ENCODE measurements at regions not wholly inside any gene's neighbourhood (a gene's known extent, or its start where the extent isn't known, plus 50 kb on each side); places are given as distances from the start of the nearest gene placed in this dataset.

DNA sequence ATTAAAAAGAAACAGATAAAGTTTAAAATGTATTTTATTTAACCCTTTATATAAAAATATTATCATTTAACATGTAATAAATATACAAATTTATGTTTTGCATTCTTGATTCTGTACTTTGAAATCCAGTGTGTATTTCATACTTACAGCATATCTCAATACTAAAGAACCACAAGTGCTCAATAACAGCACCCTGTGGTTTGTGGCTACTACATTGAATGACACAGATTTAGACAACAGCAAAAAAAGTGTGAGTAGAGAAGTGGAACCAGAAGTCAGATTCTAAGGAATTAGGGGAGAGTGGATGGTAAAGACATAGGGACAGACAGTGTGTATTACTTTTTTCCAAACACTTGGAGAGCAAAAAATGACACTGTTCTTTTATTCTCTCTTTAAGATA, 524.5 kb downstream of the BMP2 start:
- Histone ChIP-seq H3F3A (ENCODE audit: insufficient read depth, low read length) (no peaks in the 10 kb centered on the region), H3K9ac (ENCODE audit: low read length) (no peak overlapping the region), H3K4me3 (ENCODE audit: low read length) (no peak overlapping the region), H3K9me2 (replicated peaks; ENCODE audit: insufficient read depth, low read length) (no peaks in the 10 kb centered on the region), H3K4me2 (ENCODE audit: low read depth, low read length) (no peak overlapping the region), H3K9me3 (replicated peaks; ENCODE audit: insufficient read depth, low read length) (no peaks in the 10 kb centered on the region), H3K4me1 (ENCODE audit: low read length) (no peaks in the 10 kb centered on the region), H4K20me1 (ENCODE audit: insufficient read depth, low read length) (no peaks in the 10 kb centered on the region), H3K27ac (ENCODE audit: low read length) (no peak overlapping the region), H3K79me2 (ENCODE audit: low read length) (no peaks in the 10 kb centered on the region), H3K27me3 (replicated peaks; ENCODE audit: insufficient read depth, low read length) (no peaks in the 10 kb centered on the region), H2AFZ (ENCODE audit: low read length) (no peak overlapping the region), H3K36me3 (replicated peaks; ENCODE audit: insufficient read depth, low read length) (no peaks in the 10 kb centered on the region)
- no peak for DNase-seq
- no peak for TF ChIP-seq EZH2 (optimal IDR thresholded peaks at IDR 0.05; ENCODE audit: low read depth, low read length)
- TF ChIP-seq CTCF (IDR thresholded peaks at IDR 0.05; ENCODE audit: low read length), result no peak
- TF ChIP-seq EZH2phosphoT487 (IDR thresholded peaks at IDR 0.05; ENCODE audit: low read length), result no peak

GRCh38 chr20:7294816-7295360, 527.4 kb downstream of the BMP2 start:
- TF ChIP-seq CTCF (IDR thresholded peaks at IDR 0.05; ENCODE audit: low read length), result no peak
- TF ChIP-seq EZH2phosphoT487 (IDR thresholded peaks at IDR 0.05; ENCODE audit: low read length), result no peak
- no peak for TF ChIP-seq EZH2 (optimal IDR thresholded peaks at IDR 0.05; ENCODE audit: low read depth, low read length)

GRCh38 chr20:7301807-7302206, 534.3 kb downstream of the BMP2 start:
- H3K79me2 ChIP-seq (ENCODE audit: low read length), result no peaks in the 10 kb centered on the region
- H3F3A ChIP-seq (ENCODE audit: insufficient read depth, low read length), result no peaks in the 10 kb centered on the region
- no peak for TF ChIP-seq EZH2phosphoT487 (IDR thresholded peaks at IDR 0.05; ENCODE audit: low read length)
- no peak for TF ChIP-seq EZH2 (optimal IDR thresholded peaks at IDR 0.05; ENCODE audit: low read depth, low read length)
- no peak for TF ChIP-seq CTCF (IDR thresholded peaks at IDR 0.05; ENCODE audit: low read length)
- no peaks in the 10 kb centered on the region for H3K9me3 ChIP-seq (replicated peaks; ENCODE audit: insufficient read depth, low read length)
- no peak for DNase-seq
- H2AFZ ChIP-seq (ENCODE audit: low read length), result no peak overlapping the region
- no peaks in the 10 kb centered on the region for H3K36me3 ChIP-seq (replicated peaks; ENCODE audit: insufficient read depth, low read length)
- no peak overlapping the region for H3K4me2 ChIP-seq (ENCODE audit: low read depth, low read length)
- H3K9me2 ChIP-seq (replicated peaks; ENCODE audit: insufficient read depth, low read length), result no peaks in the 10 kb centered on the region
- no peak overlapping the region for H3K9ac ChIP-seq (ENCODE audit: low read length)
- H4K20me1 ChIP-seq (ENCODE audit: insufficient read depth, low read length), result no peaks in the 10 kb centered on the region
- H3K27me3 ChIP-seq (replicated peaks; ENCODE audit: insufficient read depth, low read length), result no peaks in the 10 kb centered on the region
- H3K4me1 ChIP-seq (ENCODE audit: low read length), result no peaks in the 10 kb centered on the region
- no peak overlapping the region for H3K27ac ChIP-seq (ENCODE audit: low read length)
- no peak overlapping the region for H3K4me3 ChIP-seq (ENCODE audit: low read length)

More at GRCh38 chr20:7294816-7295360, 527.4 kb downstream of the BMP2 start:
- no peak for DNase-seq
- H4K20me1 ChIP-seq (ENCODE audit: insufficient read depth, low read length), result no peaks in the 10 kb centered on the region
- no peaks in the 10 kb centered on the region for H3K4me1 ChIP-seq (ENCODE audit: low read length)
- no peaks in the 10 kb centered on the region for H3F3A ChIP-seq (ENCODE audit: insufficient read depth, low read length)
- H3K9me3 ChIP-seq (replicated peaks; ENCODE audit: insufficient read depth, low read length), result no peaks in the 10 kb centered on the region
- H3K9me2 ChIP-seq (replicated peaks; ENCODE audit: insufficient read depth, low read length), result no peaks in the 10 kb centered on the region
- no peaks in the 10 kb centered on the region for H3K36me3 ChIP-seq (replicated peaks; ENCODE audit: insufficient read depth, low read length)
- no peak overlapping the region for H3K4me2 ChIP-seq (ENCODE audit: low read depth, low read length)
- no peak overlapping the region for H3K9ac ChIP-seq (ENCODE audit: low read length)
- H3K79me2 ChIP-seq (ENCODE audit: low read length), result no peaks in the 10 kb centered on the region
- H2AFZ ChIP-seq (ENCODE audit: low read length), result no peak overlapping the region
- H3K27me3 ChIP-seq (replicated peaks; ENCODE audit: insufficient read depth, low read length), result no peaks in the 10 kb centered on the region
- no peak overlapping the region for H3K4me3 ChIP-seq (ENCODE audit: low read length)
- no peak overlapping the region for H3K27ac ChIP-seq (ENCODE audit: low read length)
